SK-N-SH (cell line): ENCODE measurements at regions not wholly inside any gene's neighbourhood (a gene's known extent, or its start where the extent isn't known, plus 50 kb on each side); places are given as distances from the start of the nearest gene placed in this dataset.

ENCODE experiments used
- CTCF ChIP-seq: fragments of 200-600 bp; sonication (generic); IDR thresholded peaks from 2 replicates; pipeline ENCODE4 v1.6.1; 2017; ENCODE audit warnings: antibody characterized with exemption, mild to moderate bottlenecking, moderate library complexity
- EP300 ChIP-seq, 2 experiments: IDR thresholded peaks; 2 replicates each; pipeline versions ENCODE4 v1.4.0 to v1.6.1; 2012; ENCODE audit warnings: borderline replicate concordance in 1 of 2, low read depth in 1 of 2, low read length in 1 of 2
- EZH2phosphoT487 ChIP-seq: fragments of 200-600 bp; sonication (generic); IDR thresholded peaks from 2 replicates; pipeline ENCODE4 v1.6.1; 2017; ENCODE audit warnings: low read depth, mixed run types, mild to moderate bottlenecking, antibody characterized with exemption, moderate library complexity, borderline replicate concordance
- GABPA ChIP-seq: IDR thresholded peaks from 2 replicates; pipeline ENCODE4 v1.4.0; 2012; ENCODE audit warnings: low read depth, mild to moderate bottlenecking
- IRF3 ChIP-seq: fragments of 150-350 bp; IDR thresholded peaks from 2 replicates; pipeline ENCODE4 v1.6.1; 2016; ENCODE audit warnings: mild to moderate bottlenecking, low read depth, low read length
- JUND ChIP-seq: IDR thresholded peaks from 2 replicates; pipeline ENCODE4 v1.4.0; 2012
- MAX ChIP-seq: IDR thresholded peaks from 2 replicates; pipeline ENCODE4 v1.4.0; 2012; ENCODE audit warnings: low read depth
- RAD21 ChIP-seq: IDR thresholded peaks from 2 replicates; pipeline ENCODE4 v1.6.1; 2012; ENCODE audit warnings: mild to moderate bottlenecking, low read length
- REST ChIP-seq: IDR thresholded peaks from 2 replicates; pipeline ENCODE4 v1.6.1; 2012; ENCODE audit warnings: mild to moderate bottlenecking, low read depth, low read length, moderate library complexity
- RFX5 ChIP-seq: IDR thresholded peaks from 2 replicates; pipeline ENCODE4 v1.6.1; 2012; ENCODE audit warnings: mild to moderate bottlenecking, improper control_type of control experiment, low read length

- TF ChIP-seq REST: no peak
- TF ChIP-seq IRF3: no peak
- no peak for TF ChIP-seq EZH2phosphoT487
- no peak for TF ChIP-seq EP300 (IDR thresholded peaks at IDR 0.05; ENCODE audit: borderline replicate concordance in 1 of 2, low read depth in 1 of 2, low read length in 1 of 2)
- no peak for TF ChIP-seq CTCF
- TF ChIP-seq RAD21: no peak
- TF ChIP-seq MAX: no peak
- no peak for TF ChIP-seq JUND
- no peak for TF ChIP-seq RFX5
- no peak for TF ChIP-seq GABPA
Measured at GRCh38 chr4:97330917-97331316, 812.4 kb downstream of the STPG2 start.
